GM12878 (cell line): ENCODE measurements at regions not wholly inside any gene's neighbourhood (a gene's known extent, or its start where the extent isn't known, plus 50 kb on each side); places are given as distances from the start of the nearest gene placed in this dataset.

Experiments
- ATAC-seq: fragments of 200-7000 bp; cut with Tn5 transposase; 3 replicates; pipeline ENCODE4 v1.9.1; 2020; ENCODE audit warnings: mild to moderate bottlenecking, moderate library complexity
- BruUV-seq: library from RNA; stranded (reverse); fragments of 400-500 nt; replicated peaks from 2 replicates; lab custom pipeline; 2021; lab: Mats Ljungman, UMichigan
- CTCF ChIA-PET: fragments of 300-600 bp; sonication (Branson Sonifier 250); formaldehyde crosslinking; extraction: SDS; loops from one replicate; lab custom pipeline; 2021; ENCODE audit warnings: inconsistent platforms; lab: Yijun Ruan, JAX
- POLR2A ChIA-PET: fragments of 350-600 bp; formaldehyde crosslinking; extraction: SDS; loops from one replicate; lab custom pipeline; 2021; ENCODE audit warnings: inconsistent platforms; lab: Charles Lee
- RAD21 ChIA-PET: fragments of 300-600 bp; sonication (Branson Sonifier 250); formaldehyde crosslinking; loops from one replicate; lab custom pipeline; 2023; ENCODE audit warnings: antibody characterized with exemption; ENCODE audit not compliant: unreplicated experiment; lab: Charles Lee
- SMC1A ChIA-PET: fragments of 300-600 bp; sonication (Branson Sonifier 250); formaldehyde crosslinking; loops from one replicate; lab custom pipeline; 2023; ENCODE audit not compliant: unreplicated experiment, uncharacterized antibody; lab: Charles Lee
- DNase-seq: peaks from one replicate; pipeline ENCODE4 v3.0.0-alpha.2; 2011; ENCODE audit warnings: low read depth, low spot score
- FAIRE-seq: peaks from 3 replicates; lab custom pipeline; 2011; peaks lifted over from hg19 to GRCh38; lab: Jason Lieb, UNC
- H2AFZ ChIP-seq: 2 replicates; pipeline ENCODE4 v1.6.0; 2011; ENCODE audit warnings: low read depth, low read length, control low read depth; ENCODE audit not compliant: control insufficient read depth
- H3K27ac ChIP-seq: 2 replicates; pipeline ENCODE4 v1.5.1; 2011; ENCODE audit warnings: control low read depth; ENCODE audit not compliant: control insufficient read depth, insufficient read depth
- H3K27me3 ChIP-seq, 2 experiments: replicated peaks in 1 of 2; 2 replicates each; pipeline versions ENCODE4 v1.6.0 to v1.6.1; 2011; ENCODE audit warnings: low read length in 1 of 2; ENCODE audit not compliant: control insufficient read depth in 2 of 2, insufficient read depth in 2 of 2
- H3K36me3 ChIP-seq, 2 experiments: 2 replicates each; pipeline ENCODE4 v1.5.1; 2011; ENCODE audit warnings: low read length in 1 of 2; ENCODE audit not compliant: control insufficient read depth in 2 of 2, insufficient read depth in 2 of 2
- H3K4me1 ChIP-seq: 2 replicates; pipeline ENCODE4 v1.6.1; 2011; ENCODE audit warnings: mild to moderate bottlenecking, low read length, moderate library complexity, mixed read lengths; ENCODE audit not compliant: control insufficient read depth, insufficient read depth
- H3K4me2 ChIP-seq: 2 replicates; pipeline ENCODE4 v1.6.0; 2011; ENCODE audit warnings: control low read depth; ENCODE audit not compliant: control insufficient read depth, insufficient read depth
- H3K4me3 ChIP-seq: fragments of 200-600 bp; sonication (generic); 2 replicates; pipeline ENCODE4 v1.5.1; 2016
- H3K79me2 ChIP-seq: 2 replicates; pipeline ENCODE4 v1.6.0; 2011; ENCODE audit warnings: low read length; ENCODE audit not compliant: control insufficient read depth, insufficient read depth
- H3K9ac ChIP-seq: 2 replicates; pipeline ENCODE4 v1.8.0; 2011; ENCODE audit warnings: low read length, control low read depth, mixed read lengths; ENCODE audit not compliant: control insufficient read depth, insufficient read depth
- H3K9me3 ChIP-seq: replicated peaks from 3 replicates; pipeline ENCODE4 v1.5.1; 2011; ENCODE audit warnings: mild to moderate bottlenecking, low read length; ENCODE audit not compliant: control insufficient read depth, insufficient read depth
- H4K20me1 ChIP-seq: 2 replicates; pipeline ENCODE4 v1.6.0; 2011; ENCODE audit not compliant: control insufficient read depth, insufficient read depth
- CBFB ChIP-seq: IDR thresholded peaks from 2 replicates; pipeline ENCODE4 v1.6.1; 2016; ENCODE audit warnings: antibody characterized with exemption, low read depth
- CREM ChIP-seq: IDR thresholded peaks from 2 replicates; pipeline ENCODE4 v1.6.1; 2014; ENCODE audit warnings: antibody characterized with exemption, low read depth
- ELK1 ChIP-seq: IDR thresholded peaks from 2 replicates; pipeline ENCODE4 v1.6.1; 2012; ENCODE audit warnings: low read depth, low read length, improper control_type of control experiment
- FOXM1 ChIP-seq: IDR thresholded peaks from 2 replicates; pipeline ENCODE4 v1.6.1; 2012; ENCODE audit warnings: low read depth, mild to moderate bottlenecking, inconsistent platforms, low read length, moderate library complexity
- NFYA ChIP-seq: IDR thresholded peaks from 2 replicates; pipeline ENCODE4 v1.6.1; 2011; ENCODE audit warnings: low read depth, mild to moderate bottlenecking, low read length, improper control_type of control experiment, borderline replicate concordance
- NR2C2 ChIP-seq: IDR thresholded peaks from 2 replicates; pipeline ENCODE4 v1.6.1; 2011; ENCODE audit warnings: borderline replicate concordance, low read depth; ENCODE audit not compliant: control insufficient read depth, insufficient read length
- SIX5 ChIP-seq: IDR thresholded peaks from 2 replicates; pipeline ENCODE4 v1.6.1; 2011; ENCODE audit warnings: mild to moderate bottlenecking, low read depth, low read length, moderate library complexity; ENCODE audit not compliant: severe bottlenecking
- STAT1 ChIP-seq: fragments of 450-650 bp; conservative IDR thresholded peaks from 2 replicates; pipeline ENCODE4 v1.6.1; 2014; ENCODE audit warnings: antibody characterized with exemption, mild to moderate bottlenecking
- TAF1 ChIP-seq: IDR thresholded peaks from 2 replicates; pipeline ENCODE4 v1.6.1; 2011; ENCODE audit warnings: mild to moderate bottlenecking, low read depth, low read length, borderline replicate concordance
- ZBTB40 ChIP-seq: fragments of 450-650 bp; IDR thresholded peaks from 2 replicates; pipeline ENCODE4 v1.6.1; 2016; ENCODE audit warnings: mild to moderate bottlenecking, moderate library complexity, borderline replicate concordance
- WGBS: methylation state at CpG from one replicate; pipeline ENCODE4 v1.1.6; 2016; ENCODE audit warnings: low lambda C conversion rate; ENCODE audit not compliant: insufficient replicate concordance, insufficient coverage; ENCODE audit errors: missing lambda C conversion rate; 5-methylcytosine and 5-hydroxymethylcytosine counted together
- in situ Hi-C: fragments of 300-500 bp; cut with MboI; formaldehyde crosslinking; loops from 9 replicates; pipeline ENCODE4 v1.14.3; 2018; ENCODE audit warnings: mixed read lengths
- intact Hi-C: fragments of 100-400 bp; cut with micrococcal nuclease; formaldehyde crosslinking; loops from one replicate; pipeline ENCODE4 v1.14.2; 2022; ENCODE audit not compliant: unreplicated experiment
- TF ChIP-seq, protein P1 (sequence below): fragments of 450-650 bp; IDR thresholded peaks from 2 replicates; pipeline ENCODE4 v1.6.1; 2017; ENCODE audit warnings: low read depth, mild to moderate bottlenecking, moderate library complexity
- TF ChIP-seq, protein P2 (sequence below): IDR thresholded peaks from 2 replicates; pipeline ENCODE4 v1.6.1; 2012; ENCODE audit warnings: low read length, inconsistent platforms

DNA sequence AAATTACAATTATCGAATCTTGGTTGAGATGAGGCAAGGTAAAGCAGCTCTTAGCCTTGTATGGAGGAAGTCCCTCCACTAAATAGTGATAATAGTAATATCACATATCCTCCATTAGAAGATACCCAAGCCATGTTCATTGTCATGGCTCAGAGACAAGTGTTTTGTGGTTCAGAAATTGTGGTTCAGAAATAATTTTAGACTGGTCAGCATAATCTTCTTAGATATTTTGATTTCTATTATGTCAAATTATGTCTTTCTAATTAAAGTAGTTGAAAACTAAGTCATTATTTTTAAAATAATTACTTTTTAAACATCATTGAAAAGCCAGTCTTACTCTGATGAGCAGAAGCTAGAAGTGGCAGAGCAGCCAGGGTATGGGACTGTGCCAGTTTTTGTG lies 507.7 kb downstream of the HTR7 start:
- ChIA-PET SMC1A (no interaction called here), RAD21 (no interaction called here)
- H3K4me3 ChIP-seq: no peak overlapping the region
- no peaks in the 10 kb centered on the region for H3K36me3 ChIP-seq
- H3K79me2 ChIP-seq: no peaks in the 10 kb centered on the region
- TF ChIP-seq, protein P1, sequence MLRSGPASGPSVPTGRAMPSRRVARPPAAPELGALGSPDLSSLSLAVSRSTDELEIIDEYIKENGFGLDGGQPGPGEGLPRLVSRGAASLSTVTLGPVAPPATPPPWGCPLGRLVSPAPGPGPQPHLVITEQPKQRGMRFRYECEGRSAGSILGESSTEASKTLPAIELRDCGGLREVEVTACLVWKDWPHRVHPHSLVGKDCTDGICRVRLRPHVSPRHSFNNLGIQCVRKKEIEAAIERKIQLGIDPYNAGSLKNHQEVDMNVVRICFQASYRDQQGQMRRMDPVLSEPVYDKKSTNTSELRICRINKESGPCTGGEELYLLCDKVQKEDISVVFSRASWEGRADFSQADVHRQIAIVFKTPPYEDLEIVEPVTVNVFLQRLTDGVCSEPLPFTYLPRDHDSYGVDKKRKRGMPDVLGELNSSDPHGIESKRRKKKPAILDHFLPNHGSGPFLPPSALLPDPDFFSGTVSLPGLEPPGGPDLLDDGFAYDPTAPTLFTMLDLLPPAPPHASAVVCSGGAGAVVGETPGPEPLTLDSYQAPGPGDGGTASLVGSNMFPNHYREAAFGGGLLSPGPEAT: no peak
- no peak for TF ChIP-seq TAF1
- TF ChIP-seq SIX5: no peak
- TF ChIP-seq FOXM1: no peak
- TF ChIP-seq ELK1: no peak
- no peak for TF ChIP-seq CBFB
- TF ChIP-seq, protein P2, sequence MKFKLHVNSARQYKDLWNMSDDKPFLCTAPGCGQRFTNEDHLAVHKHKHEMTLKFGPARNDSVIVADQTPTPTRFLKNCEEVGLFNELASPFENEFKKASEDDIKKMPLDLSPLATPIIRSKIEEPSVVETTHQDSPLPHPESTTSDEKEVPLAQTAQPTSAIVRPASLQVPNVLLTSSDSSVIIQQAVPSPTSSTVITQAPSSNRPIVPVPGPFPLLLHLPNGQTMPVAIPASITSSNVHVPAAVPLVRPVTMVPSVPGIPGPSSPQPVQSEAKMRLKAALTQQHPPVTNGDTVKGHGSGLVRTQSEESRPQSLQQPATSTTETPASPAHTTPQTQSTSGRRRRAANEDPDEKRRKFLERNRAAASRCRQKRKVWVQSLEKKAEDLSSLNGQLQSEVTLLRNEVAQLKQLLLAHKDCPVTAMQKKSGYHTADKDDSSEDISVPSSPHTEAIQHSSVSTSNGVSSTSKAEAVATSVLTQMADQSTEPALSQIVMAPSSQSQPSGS: no peak
- no peak for TF ChIP-seq NFYA
- TF ChIP-seq NR2C2: no peak
- no peak for TF ChIP-seq STAT1
- no peak for TF ChIP-seq ZBTB40
- no peak for TF ChIP-seq CREM
- TF ChIP-seq, all 136 proteins: peak for 0
- ChIA-PET POLR2A (no interaction called here), CTCF (no interaction called here)
- H2AFZ ChIP-seq: no peak overlapping the region
- no peaks in the 10 kb centered on the region for H3K4me1 ChIP-seq
- H3K27ac ChIP-seq: no peak overlapping the region
- intact Hi-C loops (no loop called here), in situ Hi-C loops (no loop called here)
- H3K4me2 ChIP-seq: no peak overlapping the region
- 0% methylated on average over 1 of the region's 1 CpG for WGBS
- no peaks in the 10 kb centered on the region; a peak in 1 of 4 replicates for H3K27me3 ChIP-seq
- DNase-seq (no peak), FAIRE-seq (no peak), ATAC-seq (no peak)
- H4K20me1 ChIP-seq: no peaks in the 10 kb centered on the region
- no peak overlapping the region for H3K9ac ChIP-seq
- H3K9me3 ChIP-seq: no peaks in the 10 kb centered on the region
- BruUV-seq: no TSS peak
